Stomach (tissue), 8 donors: ENCODE measurements at regions not wholly inside any gene's neighbourhood (a gene's known extent, or its start where the extent isn't known, plus 50 kb on each side); places are given as distances from the start of the nearest gene placed in this dataset.

Source experiments
- DNase-seq, 2 donors: peaks; one replicate each; pipeline versions ENCODE4 v3.0.0 to v3.0.0-alpha.2; 2013 to 2019
- H3K27ac ChIP-seq, 5 donors: fragments of 200-600 bp in 4 of 5; sonication (generic) in 4 of 5; one replicate each; pipeline ENCODE4 v1.5.1; 2013 to 2019; ENCODE audit warnings: mild to moderate bottlenecking in 1 of 5, moderate library complexity in 1 of 5
- H3K27me3 ChIP-seq, 3 donors: fragments of 200-600 bp; sonication (generic); one replicate each; pipeline ENCODE4 v1.5.1; 2017 to 2019; ENCODE audit warnings: mixed run types in 1 of 3
- H3K36me3 ChIP-seq, 4 donors: fragments of 200-600 bp; sonication (generic); 1 replicate in 3 of 4; 2 replicates in 1 of 4; pipeline ENCODE4 v1.5.1; 2016 to 2019
- H3K4me1 ChIP-seq, 4 donors: fragments of 200-600 bp; sonication (generic); one replicate each; pipeline ENCODE4 v1.5.1; 2016 to 2019
- H3K4me3 ChIP-seq, 4 donors: fragments of 200-600 bp; sonication (generic) in 3 of 4; one replicate each; pipeline ENCODE4 v1.5.1; 2016 to 2019; ENCODE audit warnings: mild to moderate bottlenecking in 1 of 4
- H3K9me3 ChIP-seq, 4 donors: fragments of 200-600 bp; sonication (generic); one replicate each; pipeline ENCODE4 v1.5.1; 2016 to 2019
- EP300 ChIP-seq: sonication (generic); formaldehyde crosslinking; IDR thresholded peaks from one replicate; pipeline ENCODE4 v1.6.1; 2017; ENCODE audit warnings: antibody characterized with exemption
- POLR2A ChIP-seq, 4 donors: fragments of 450-650 bp; IDR thresholded peaks; one replicate each; pipeline ENCODE4 v1.6.1; 2016; ENCODE audit warnings: antibody characterized with exemption in 4 of 4, control low read depth in 2 of 4, mild to moderate bottlenecking in 1 of 4, moderate library complexity in 1 of 4
- POLR2AphosphoS5 ChIP-seq, 3 donors: sonication (generic); formaldehyde crosslinking; IDR thresholded peaks; one replicate each; pipeline ENCODE4 v1.6.1; 2016; ENCODE audit warnings: antibody characterized with exemption in 3 of 3
- WGBS, 5 donors: extraction: QIAGEN DNeasy Blood & Tissue Kit in 3 of 5; methylation state at CpG; one replicate each; pipeline versions ENCODE4 v1.1.5 to v1.1.7; 2013 to 2018; 5-methylcytosine and 5-hydroxymethylcytosine counted together
- intact Hi-C: fragments of 100-400 bp; cut with DNase I; formaldehyde crosslinking; loops from one replicate; pipeline ENCODE4 v1.15.1; 2023; ENCODE audit warnings: low total_unique reads
- TF ChIP-seq, protein P1 (sequence below), 7 experiments: fragments of 450-650 bp in 4 of 7; fragments of 200-600 bp in 3 of 7; sonication (generic) in 3 of 7; IDR thresholded peaks; one replicate each; pipeline ENCODE4 v1.5.1; 2016 to 2019; ENCODE audit warnings: antibody characterized with exemption in 7 of 7, control low read depth in 2 of 7, mild to moderate bottlenecking in 1 of 7
- donor health status: healthy with polysubstance abuse.
- donor health status: Bipolar disorder and iron deficiency.
- donor health status: healthy.

DNA sequence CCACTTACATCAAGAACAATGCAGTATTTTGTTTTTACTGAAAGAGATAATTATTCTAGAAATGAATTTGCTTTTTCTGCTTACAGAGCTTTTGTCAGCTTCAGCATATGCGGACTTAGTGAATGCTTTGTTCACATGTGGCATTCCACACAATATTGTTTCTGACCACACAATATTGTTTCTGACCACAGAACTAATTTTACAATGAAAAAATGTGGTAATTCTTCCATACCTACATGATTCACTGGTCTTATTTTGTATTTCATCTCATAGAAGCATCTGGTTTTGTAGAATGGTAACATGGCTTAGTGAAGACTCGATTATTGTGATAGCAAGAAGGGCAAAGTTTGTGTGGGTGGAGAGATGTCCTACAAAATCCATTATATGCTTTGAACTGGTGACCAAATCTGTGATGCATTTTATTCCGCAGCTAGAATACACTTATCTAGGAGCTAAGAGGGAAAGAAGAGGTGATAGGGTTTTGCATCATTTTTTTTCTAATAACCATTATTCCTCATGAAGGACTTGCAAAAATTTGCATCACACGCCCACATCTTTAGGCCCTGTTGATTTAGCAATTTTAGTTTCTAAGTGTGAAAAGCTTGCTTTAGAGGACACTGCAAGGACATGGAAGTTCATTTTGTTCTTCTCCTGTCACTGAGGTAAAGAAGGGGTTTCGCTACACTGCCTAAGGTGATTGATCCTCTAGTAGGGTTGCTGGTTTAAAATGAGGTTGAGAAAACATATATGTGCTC is 75.3 kb downstream of the HLX start:
- intact Hi-C loops = no loop called here
- TF ChIP-seq, protein P1, sequence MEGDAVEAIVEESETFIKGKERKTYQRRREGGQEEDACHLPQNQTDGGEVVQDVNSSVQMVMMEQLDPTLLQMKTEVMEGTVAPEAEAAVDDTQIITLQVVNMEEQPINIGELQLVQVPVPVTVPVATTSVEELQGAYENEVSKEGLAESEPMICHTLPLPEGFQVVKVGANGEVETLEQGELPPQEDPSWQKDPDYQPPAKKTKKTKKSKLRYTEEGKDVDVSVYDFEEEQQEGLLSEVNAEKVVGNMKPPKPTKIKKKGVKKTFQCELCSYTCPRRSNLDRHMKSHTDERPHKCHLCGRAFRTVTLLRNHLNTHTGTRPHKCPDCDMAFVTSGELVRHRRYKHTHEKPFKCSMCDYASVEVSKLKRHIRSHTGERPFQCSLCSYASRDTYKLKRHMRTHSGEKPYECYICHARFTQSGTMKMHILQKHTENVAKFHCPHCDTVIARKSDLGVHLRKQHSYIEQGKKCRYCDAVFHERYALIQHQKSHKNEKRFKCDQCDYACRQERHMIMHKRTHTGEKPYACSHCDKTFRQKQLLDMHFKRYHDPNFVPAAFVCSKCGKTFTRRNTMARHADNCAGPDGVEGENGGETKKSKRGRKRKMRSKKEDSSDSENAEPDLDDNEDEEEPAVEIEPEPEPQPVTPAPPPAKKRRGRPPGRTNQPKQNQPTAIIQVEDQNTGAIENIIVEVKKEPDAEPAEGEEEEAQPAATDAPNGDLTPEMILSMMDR (IDR thresholded peaks at IDR 0.05) = no peak
- TF ChIP-seq EP300 (no peak), POLR2AphosphoS5 (IDR thresholded peaks at IDR 0.05) (no peak), POLR2A (IDR thresholded peaks at IDR 0.05) (no peak)
- Histone ChIP-seq H3K36me3 (no peaks in the 10 kb centered on the region), H3K9me3 (peaks cover 0 to 18% (median 12%) of the 10 kb centered on the region in 4 donors), H3K27me3 (no peaks in the 10 kb centered on the region), H3K4me3 (no peak overlapping the region), H3K4me1 (no peaks in the 10 kb centered on the region), H3K27ac (no peak overlapping the region)
- no peak for DNase-seq
- WGBS, 5 donors = 74 to 81% (median 79%) methylated on average over 5 of the region's 5 CpGs

DNA sequence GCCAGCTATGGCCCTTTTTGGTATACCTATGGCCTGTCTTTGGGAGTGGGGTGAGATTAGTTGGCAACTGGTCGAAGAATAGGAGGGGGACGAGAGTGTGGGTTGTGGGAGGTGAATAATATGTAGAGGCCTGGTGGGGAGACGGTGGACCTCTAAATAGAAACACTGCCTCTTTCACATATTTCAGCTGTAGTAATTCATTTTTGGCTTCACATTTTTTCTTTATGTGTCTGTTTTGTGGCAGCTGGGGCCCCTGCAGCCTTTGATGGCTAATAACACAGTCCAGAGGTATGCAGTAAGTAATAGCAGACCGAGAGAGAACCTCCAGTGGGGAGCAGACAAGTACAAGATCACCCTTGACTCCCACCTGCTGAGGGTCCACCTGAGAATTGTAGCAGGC is 75.9 kb downstream of the HLX start:
- no peak overlapping the region for H3K27ac ChIP-seq
- H3K36me3 ChIP-seq = no peaks in the 10 kb centered on the region
- peaks cover 0 to 14% (median 8%) of the 10 kb centered on the region in 4 donors for H3K9me3 ChIP-seq
- DNase-seq = no peak
- 72 to 82% (median 81%) methylated on average over 4 of the region's 4 CpGs for WGBS, 5 donors
- H3K4me1 ChIP-seq = no peaks in the 10 kb centered on the region
- TF ChIP-seq POLR2A (IDR thresholded peaks at IDR 0.05) (no peak), EP300 (no peak), POLR2AphosphoS5 (IDR thresholded peaks at IDR 0.05) (no peak)
- TF ChIP-seq, protein P1 (IDR thresholded peaks at IDR 0.05) = no peak
- intact Hi-C loops = no loop called here
- H3K4me3 ChIP-seq = no peak overlapping the region
- H3K27me3 ChIP-seq = peaks cover 0 to under 1% (median 0%) of the 10 kb centered on the region in 3 donors

DNA sequence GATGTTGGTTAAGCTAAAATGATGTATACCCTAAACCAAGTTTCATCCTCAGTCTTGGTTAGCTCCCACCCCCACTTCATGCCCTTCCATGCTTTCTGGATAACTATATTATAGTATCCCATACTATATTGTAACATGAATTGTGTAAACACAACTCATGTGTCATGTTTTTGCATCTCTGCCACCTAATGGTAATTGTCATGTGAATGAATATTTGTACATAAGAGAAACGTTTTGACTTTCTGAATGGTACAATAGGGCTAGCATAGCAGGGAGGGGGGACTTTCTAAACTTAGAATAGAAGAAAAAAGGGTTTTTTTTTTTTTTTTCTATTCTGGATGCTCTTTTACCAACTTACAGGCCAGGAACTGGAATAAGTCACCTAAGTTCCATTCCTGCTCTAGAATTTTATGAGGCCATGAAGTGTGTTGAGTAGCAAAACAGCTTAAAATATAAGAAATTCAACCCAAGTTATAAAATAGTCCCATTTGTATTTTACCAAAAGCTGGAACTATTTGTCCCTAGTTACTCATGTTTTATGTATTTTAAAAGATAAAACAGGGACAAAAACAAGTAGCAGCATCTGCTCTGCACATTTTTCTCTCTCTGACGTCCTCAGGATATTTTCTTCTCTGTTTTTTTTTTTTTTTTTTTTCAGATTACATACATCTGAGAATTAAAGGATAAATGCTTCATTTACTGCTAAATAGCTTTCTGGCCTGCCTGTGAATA is 77.4 kb downstream of the HLX start:
- Histone ChIP-seq H3K4me3 (no peak overlapping the region), H3K9me3 (no peaks in the 10 kb centered on the region), H3K27ac (no peak overlapping the region), H3K36me3 (no peaks in the 10 kb centered on the region), H3K4me1 (no peaks in the 10 kb centered on the region), H3K27me3 (peaks cover 0 to 7% (median 0%) of the 10 kb centered on the region in 3 donors)
- TF ChIP-seq POLR2AphosphoS5 (IDR thresholded peaks at IDR 0.05) (no peak), EP300 (no peak), POLR2A (IDR thresholded peaks at IDR 0.05) (no peak)
- TF ChIP-seq, protein P1 (IDR thresholded peaks at IDR 0.05) = no peak
- WGBS, 5 donors = 40 to 58% (median 49%) methylated on average over 2 of the region's 2 CpGs
- intact Hi-C loops = no loop called here
- DNase-seq = no peak

DNA sequence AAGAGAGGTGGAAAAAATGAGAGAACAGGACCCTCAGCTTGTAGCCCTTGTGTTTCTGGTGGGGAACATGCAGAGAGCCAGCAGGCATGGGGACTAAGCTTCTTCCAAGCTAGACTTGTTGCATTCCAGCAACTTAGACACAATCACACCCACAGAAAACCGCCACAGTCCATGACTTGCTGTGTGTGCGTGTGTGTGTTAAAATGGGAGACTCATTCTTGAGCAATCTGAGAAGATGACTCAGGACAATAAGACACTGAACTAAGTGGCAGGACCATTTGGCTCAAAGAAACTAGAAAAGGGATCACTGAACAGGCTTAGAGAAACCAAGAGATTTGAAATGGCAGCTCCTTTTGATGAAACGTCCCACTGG is 78.0 kb downstream of the HLX start:
- peak in 1 of 2 donors; percentile 5 for DNase-seq
- TF ChIP-seq POLR2AphosphoS5 (IDR thresholded peaks at IDR 0.05) (no peak), EP300 (no peak), POLR2A (IDR thresholded peaks at IDR 0.05) (no peak)
- TF ChIP-seq, protein P1 (IDR thresholded peaks at IDR 0.05) = no peak
- Histone ChIP-seq H3K27ac (no peak overlapping the region), H3K9me3 (no peaks in the 10 kb centered on the region), H3K36me3 (no peaks in the 10 kb centered on the region), H3K4me1 (no peaks in the 10 kb centered on the region), H3K4me3 (no peak overlapping the region), H3K27me3 (peaks cover 0 to 7% (median 0%) of the 10 kb centered on the region in 3 donors)
- 58 to 75% (median 68%) methylated on average over 3 of the region's 3 CpGs for WGBS, 5 donors
- intact Hi-C loops = no loop called here
